Activated T-helper 2 cell treated with anti-CD3 and anti-CD28 coated beads, Interferon-gamma antibody, Interleukin-2, Interleukin-4, amounts not matched to agents 10 μg/mL and 5 μg/mL and 100 μg/mL, durations not matched to agents 14 hours and 24 hours and 36 hours (primary cell): ENCODE measurements at regions not wholly inside any gene's neighbourhood (a gene's known extent, or its start where the extent isn't known, plus 50 kb on each side); places are given as distances from the start of the nearest gene placed in this dataset.

Source experiments
- DNase-seq: peaks from one replicate; pipeline ENCODE4 v3.0.0; 2021; ENCODE audit warnings: low spot score
- H3K27ac Mint-ChIP-seq: one replicate; pipeline ENCODE4 v1.8.0; 2021; ENCODE audit warnings: mixed read lengths
- H3K27me3 Mint-ChIP-seq: one replicate; pipeline ENCODE4 v1.8.0; 2021; ENCODE audit warnings: low read depth, mixed read lengths
- H3K36me3 Mint-ChIP-seq: one replicate; pipeline ENCODE4 v1.8.0; 2021; ENCODE audit warnings: low read depth, mixed read lengths
- H3K4me1 Mint-ChIP-seq: one replicate; pipeline ENCODE4 v1.8.0; 2021; ENCODE audit warnings: low read depth, mixed read lengths
- H3K4me3 Mint-ChIP-seq: one replicate; pipeline ENCODE4 v1.8.0; 2021; ENCODE audit warnings: low read depth, mild to moderate bottlenecking, moderate library complexity, mixed read lengths
- H3K9me3 Mint-ChIP-seq: one replicate; pipeline ENCODE4 v1.8.0; 2021; ENCODE audit warnings: mixed read lengths
- intact Hi-C: fragments of 100-400 bp; cut with micrococcal nuclease; formaldehyde crosslinking; loops from one replicate; pipeline ENCODE4 v1.15.1; 2023

DNA sequence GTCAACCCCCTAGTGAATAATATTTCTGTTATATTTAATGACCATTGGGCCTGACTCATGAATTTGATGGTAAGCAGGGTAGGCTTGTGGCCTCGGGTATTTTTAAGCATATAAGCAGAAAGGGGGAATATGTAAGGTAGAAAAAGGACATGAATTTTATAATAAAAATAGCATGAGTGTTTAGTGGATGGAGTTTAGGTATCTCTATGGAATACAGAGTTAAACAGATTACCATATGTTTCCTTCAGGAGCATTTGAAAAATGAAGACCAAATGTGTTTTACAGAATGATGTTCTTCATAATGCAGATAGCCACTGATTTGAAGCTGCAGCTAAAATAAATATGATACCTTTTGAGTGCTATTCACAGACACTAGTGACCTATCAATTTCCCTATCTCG, 191.7 kb upstream of the TSHZ2 start:
- DNase-seq, result no peak
- Mint-ChIP-seq H3K4me3 (no peak overlapping the region), H3K4me1 (no peaks in the 10 kb centered on the region), H3K36me3 (no peaks in the 10 kb centered on the region), H3K9me3 (no peaks in the 10 kb centered on the region), H3K27me3 (peaks cover 3% of the 10 kb centered on the region), H3K27ac (no peak overlapping the region)
- intact Hi-C loops, result no loop called here

- Mint-ChIP-seq H3K27me3 (peaks cover 3% of the 10 kb centered on the region), H3K36me3 (no peaks in the 10 kb centered on the region), H3K9me3 (no peaks in the 10 kb centered on the region), H3K4me1 (no peaks in the 10 kb centered on the region), H3K27ac (no peak overlapping the region), H3K4me3 (no peak overlapping the region)
- intact Hi-C loops, result no loop called here
- no peak for DNase-seq
These were observed 193.0 kb upstream of the TSHZ2 start for GRCh38 chr20:52779125-52779524.

- no peak for DNase-seq
- H3K27ac Mint-ChIP-seq, result no peak overlapping the region
- H3K27me3 Mint-ChIP-seq, result peaks cover 3% of the 10 kb centered on the region
- no peak overlapping the region for H3K4me3 Mint-ChIP-seq
- intact Hi-C loops, result no loop called here
- H3K36me3 Mint-ChIP-seq, result no peaks in the 10 kb centered on the region
- no peaks in the 10 kb centered on the region for H3K9me3 Mint-ChIP-seq
- H3K4me1 Mint-ChIP-seq, result no peaks in the 10 kb centered on the region
These were observed 195.0 kb upstream of the TSHZ2 start for GRCh38 chr20:52777171-52777570.

- peaks cover 3% of the 10 kb centered on the region for H3K27me3 Mint-ChIP-seq
- H3K4me1 Mint-ChIP-seq, result no peaks in the 10 kb centered on the region
- no peaks in the 10 kb centered on the region for H3K36me3 Mint-ChIP-seq
- intact Hi-C loops, result no loop called here
- DNase-seq, result no peak
- H3K27ac Mint-ChIP-seq, result no peak overlapping the region
- no peak overlapping the region for H3K4me3 Mint-ChIP-seq
- H3K9me3 Mint-ChIP-seq, result no peaks in the 10 kb centered on the region
These were observed 196.4 kb upstream of the TSHZ2 start for GRCh38 chr20:52775786-52776185.

DNA sequence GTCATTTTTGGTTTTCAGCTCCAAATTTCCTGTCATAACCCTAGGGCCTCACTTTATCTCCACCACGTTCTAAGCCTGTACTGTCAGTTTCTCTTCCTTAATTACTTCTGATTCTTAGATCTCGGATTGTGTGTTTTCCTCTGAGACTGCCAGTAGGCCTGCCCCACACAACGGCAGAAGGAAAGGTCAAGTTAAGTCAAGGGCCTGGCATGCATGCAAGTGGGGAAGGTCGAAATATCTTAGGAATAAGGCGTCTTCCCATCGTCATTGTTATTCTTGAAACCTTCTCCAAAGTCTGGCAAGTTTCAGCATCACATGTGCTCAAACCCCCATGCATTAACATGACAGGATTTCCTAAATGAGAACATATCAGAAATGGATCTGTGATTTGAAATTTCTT, 203.5 kb upstream of the TSHZ2 start:
- Mint-ChIP-seq H3K4me3 (no peak overlapping the region), H3K36me3 (no peaks in the 10 kb centered on the region), H3K9me3 (no peaks in the 10 kb centered on the region), H3K27me3 (no peaks in the 10 kb centered on the region), H3K27ac (no peak overlapping the region), H3K4me1 (no peaks in the 10 kb centered on the region)
- intact Hi-C loops, result no loop called here
- no peak for DNase-seq

- no peaks in the 10 kb centered on the region for H3K27me3 Mint-ChIP-seq
- H3K27ac Mint-ChIP-seq, result no peak overlapping the region
These were observed 205.3 kb upstream of the TSHZ2 start for GRCh38 chr20:52766645-52767435.

GRCh38 chr20:52763321-52763853, 208.8 kb upstream of the TSHZ2 start:
- DNase-seq, result no peak
- Mint-ChIP-seq H3K36me3 (no peaks in the 10 kb centered on the region), H3K27ac (no peak overlapping the region), H3K9me3 (no peaks in the 10 kb centered on the region), H3K27me3 (no peaks in the 10 kb centered on the region), H3K4me1 (no peaks in the 10 kb centered on the region), H3K4me3 (no peak overlapping the region)
- intact Hi-C loops, result no loop called here

More at GRCh38 chr20:52766645-52767435, 205.3 kb upstream of the TSHZ2 start:
- no peaks in the 10 kb centered on the region for H3K9me3 Mint-ChIP-seq
- intact Hi-C loops, result no loop called here
- H3K4me1 Mint-ChIP-seq, result no peaks in the 10 kb centered on the region
- H3K36me3 Mint-ChIP-seq, result no peaks in the 10 kb centered on the region
- no peak overlapping the region for H3K4me3 Mint-ChIP-seq
- DNase-seq, result no peak

GRCh38 chr20:52761867-52762266, 210.3 kb upstream of the TSHZ2 start:
- Mint-ChIP-seq H3K27me3 (no peaks in the 10 kb centered on the region), H3K4me3 (no peak overlapping the region), H3K4me1 (no peaks in the 10 kb centered on the region), H3K36me3 (no peaks in the 10 kb centered on the region), H3K27ac (no peak overlapping the region), H3K9me3 (no peaks in the 10 kb centered on the region)
- DNase-seq, result no peak
- intact Hi-C loops, result no loop called here

DNA sequence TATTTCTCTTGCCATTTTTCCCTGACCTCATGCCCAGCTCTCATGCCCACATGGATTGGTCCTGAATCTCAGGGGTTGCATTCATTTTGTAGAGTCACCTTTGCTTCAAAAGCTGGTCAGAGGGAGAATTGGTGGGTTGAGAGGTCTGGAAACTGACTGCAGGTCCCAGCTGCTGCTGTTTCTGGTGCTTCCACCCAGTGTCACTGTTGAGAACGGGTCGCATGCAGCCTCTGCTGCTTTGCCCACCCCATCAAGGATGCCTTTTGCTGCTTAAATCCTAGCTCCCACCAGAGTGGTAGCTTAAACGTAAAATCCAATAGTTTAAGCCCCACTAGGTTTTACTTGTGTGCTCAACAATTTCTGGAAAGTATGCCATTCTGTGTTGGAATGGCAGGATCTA, 211.4 kb upstream of the TSHZ2 start:
- Mint-ChIP-seq H3K27me3 (no peaks in the 10 kb centered on the region), H3K36me3 (no peaks in the 10 kb centered on the region), H3K27ac (no peak overlapping the region), H3K4me3 (no peak overlapping the region), H3K4me1 (no peaks in the 10 kb centered on the region), H3K9me3 (no peaks in the 10 kb centered on the region)
- intact Hi-C loops, result no loop called here
- DNase-seq, result no peak

DNA sequence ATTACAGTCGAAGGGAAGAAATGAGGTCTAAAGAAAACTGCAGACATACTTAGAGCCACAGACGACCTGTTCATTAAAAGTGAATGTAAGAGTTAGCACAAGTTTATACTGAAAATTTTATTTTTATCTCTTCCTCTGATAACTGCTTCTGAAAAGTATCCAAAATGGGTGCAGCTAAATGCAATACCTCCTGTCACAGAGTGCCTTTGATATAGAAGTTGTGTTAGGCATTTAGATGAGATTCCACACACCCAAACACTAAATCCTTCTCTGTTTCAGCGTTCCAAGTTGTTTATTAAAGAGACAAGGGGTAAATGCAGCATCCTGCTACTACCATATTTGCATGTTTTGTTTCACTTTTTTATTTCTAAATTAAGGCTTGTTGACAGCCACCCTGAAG, 214.7 kb upstream of the TSHZ2 start:
- H3K27ac Mint-ChIP-seq, result no peak overlapping the region
- H3K4me1 Mint-ChIP-seq, result no peaks in the 10 kb centered on the region
- intact Hi-C loops, result no loop called here

DNA sequence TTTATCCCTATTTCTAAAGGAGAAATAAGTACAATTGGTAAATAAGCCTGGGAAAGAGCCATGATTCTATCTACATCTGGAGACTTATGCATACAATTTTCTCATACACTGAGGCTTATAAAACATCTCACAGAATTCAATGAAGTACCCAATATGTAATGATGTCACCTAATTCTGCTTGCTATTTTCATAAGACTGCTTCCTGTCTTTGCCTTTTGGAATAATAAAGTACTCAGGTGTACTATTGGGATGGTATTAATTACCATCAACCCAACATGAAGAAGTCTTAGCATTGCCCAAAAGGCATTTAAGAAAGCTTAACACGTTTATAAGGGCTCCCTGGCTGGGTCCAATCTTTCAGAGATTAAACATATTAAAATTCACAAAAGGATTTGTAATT, 216.4 kb upstream of the TSHZ2 start:
- DNase-seq, result no peak
- intact Hi-C loops, result no loop called here
- Mint-ChIP-seq H3K4me1 (no peaks in the 10 kb centered on the region), H3K9me3 (no peaks in the 10 kb centered on the region), H3K27ac (no peak overlapping the region), H3K4me3 (no peak overlapping the region), H3K36me3 (no peaks in the 10 kb centered on the region), H3K27me3 (no peaks in the 10 kb centered on the region)

More for the DNA sequence above, 214.7 kb upstream of the TSHZ2 start:
- no peak for DNase-seq
- no peaks in the 10 kb centered on the region for H3K27me3 Mint-ChIP-seq
- no peak overlapping the region for H3K4me3 Mint-ChIP-seq
- no peaks in the 10 kb centered on the region for H3K9me3 Mint-ChIP-seq
- H3K36me3 Mint-ChIP-seq, result no peaks in the 10 kb centered on the region

- Mint-ChIP-seq H3K9me3 (no peaks in the 10 kb centered on the region), H3K27me3 (no peaks in the 10 kb centered on the region), H3K4me3 (no peak overlapping the region), H3K36me3 (no peaks in the 10 kb centered on the region), H3K4me1 (no peaks in the 10 kb centered on the region), H3K27ac (no peak overlapping the region)
- DNase-seq, result no peak
- intact Hi-C loops, result no loop called here
These were observed 217.8 kb upstream of the TSHZ2 start for GRCh38 chr20:52754366-52754765.

GRCh38 chr20:52752023-52752422, 220.1 kb upstream of the TSHZ2 start:
- DNase-seq, result no peak
- Mint-ChIP-seq H3K4me1 (no peaks in the 10 kb centered on the region), H3K36me3 (no peaks in the 10 kb centered on the region), H3K27ac (no peak overlapping the region), H3K27me3 (no peaks in the 10 kb centered on the region), H3K4me3 (no peak overlapping the region), H3K9me3 (no peaks in the 10 kb centered on the region)
- intact Hi-C loops, result no loop called here
